ENCODE measurements at regions not wholly inside any gene's neighbourhood (a gene's known extent, or its start where the extent isn't known, plus 50 kb on each side); places are given as distances from the start of the nearest gene placed in this dataset.
A peak's percentile ranks its signal among the peaks of the same experiment; 100 is the strongest.
"Not testable (repeated sequence)": the region's sequence is repeated elsewhere in the genome, so short reads cannot be mapped to it uniquely, and the experiment has no call there.

DNA sequence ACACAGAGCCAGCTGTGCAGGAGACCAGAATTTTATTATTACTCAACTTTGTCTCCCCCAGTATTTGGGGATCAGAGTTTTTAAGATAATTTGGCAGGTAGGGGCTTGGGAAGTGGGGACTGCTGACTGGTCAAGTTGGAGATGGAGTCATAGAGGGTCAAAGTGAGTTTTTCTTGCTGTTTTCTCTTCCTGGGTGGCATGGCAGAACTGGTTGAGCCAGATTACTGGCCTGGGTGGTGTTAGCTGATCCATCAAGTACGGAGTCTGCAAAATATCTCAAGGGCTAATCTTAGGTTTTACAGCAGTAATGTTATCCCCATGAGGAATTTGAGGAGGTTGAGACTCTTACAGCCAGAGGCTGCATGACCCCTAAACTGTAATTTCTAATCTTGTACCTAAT lies 153.5 kb downstream of the OR4C45 start:
- TF ChIP-seq, protein P1, sequence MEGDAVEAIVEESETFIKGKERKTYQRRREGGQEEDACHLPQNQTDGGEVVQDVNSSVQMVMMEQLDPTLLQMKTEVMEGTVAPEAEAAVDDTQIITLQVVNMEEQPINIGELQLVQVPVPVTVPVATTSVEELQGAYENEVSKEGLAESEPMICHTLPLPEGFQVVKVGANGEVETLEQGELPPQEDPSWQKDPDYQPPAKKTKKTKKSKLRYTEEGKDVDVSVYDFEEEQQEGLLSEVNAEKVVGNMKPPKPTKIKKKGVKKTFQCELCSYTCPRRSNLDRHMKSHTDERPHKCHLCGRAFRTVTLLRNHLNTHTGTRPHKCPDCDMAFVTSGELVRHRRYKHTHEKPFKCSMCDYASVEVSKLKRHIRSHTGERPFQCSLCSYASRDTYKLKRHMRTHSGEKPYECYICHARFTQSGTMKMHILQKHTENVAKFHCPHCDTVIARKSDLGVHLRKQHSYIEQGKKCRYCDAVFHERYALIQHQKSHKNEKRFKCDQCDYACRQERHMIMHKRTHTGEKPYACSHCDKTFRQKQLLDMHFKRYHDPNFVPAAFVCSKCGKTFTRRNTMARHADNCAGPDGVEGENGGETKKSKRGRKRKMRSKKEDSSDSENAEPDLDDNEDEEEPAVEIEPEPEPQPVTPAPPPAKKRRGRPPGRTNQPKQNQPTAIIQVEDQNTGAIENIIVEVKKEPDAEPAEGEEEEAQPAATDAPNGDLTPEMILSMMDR (IDR thresholded peaks at IDR 0.05; ENCODE audit: low read depth, low read length), result no peak
- DNase-seq (ENCODE audit: low read depth in 2 of 2), result no peak
- no peak overlapping the region for H3K4me3 ChIP-seq (replicated peaks in 1 of 2; ENCODE audit: low read depth in 2 of 2, low read length in 2 of 2)

DNA sequence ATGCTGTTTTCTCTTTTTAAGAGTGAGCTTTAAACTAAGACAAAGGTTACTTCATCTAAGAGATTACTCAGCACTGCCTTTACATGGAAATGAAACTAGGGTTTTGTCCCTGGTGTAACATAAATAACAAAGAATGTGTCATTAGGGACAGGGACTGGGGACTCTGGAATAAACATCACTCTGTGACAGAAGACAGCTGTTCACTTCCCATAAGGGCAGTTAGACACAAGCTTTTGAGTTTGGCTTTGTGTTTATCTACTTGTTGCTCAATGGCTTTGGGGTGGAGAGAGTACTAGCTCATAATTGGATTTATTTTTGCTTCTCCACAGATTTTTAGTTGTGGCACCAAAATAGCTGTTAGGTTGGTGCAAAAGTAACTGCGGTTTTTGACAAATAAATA lies 154.5 kb downstream of the OR4C45 start:
- TF ChIP-seq, protein P1 (IDR thresholded peaks at IDR 0.05; ENCODE audit: low read depth, low read length), result no peak
- DNase-seq (ENCODE audit: low read depth in 2 of 2), result peak in 1 of 2 donors; percentile 2
- no peak overlapping the region for H3K4me3 ChIP-seq (replicated peaks in 1 of 2; ENCODE audit: low read depth in 2 of 2, low read length in 2 of 2)

DNA sequence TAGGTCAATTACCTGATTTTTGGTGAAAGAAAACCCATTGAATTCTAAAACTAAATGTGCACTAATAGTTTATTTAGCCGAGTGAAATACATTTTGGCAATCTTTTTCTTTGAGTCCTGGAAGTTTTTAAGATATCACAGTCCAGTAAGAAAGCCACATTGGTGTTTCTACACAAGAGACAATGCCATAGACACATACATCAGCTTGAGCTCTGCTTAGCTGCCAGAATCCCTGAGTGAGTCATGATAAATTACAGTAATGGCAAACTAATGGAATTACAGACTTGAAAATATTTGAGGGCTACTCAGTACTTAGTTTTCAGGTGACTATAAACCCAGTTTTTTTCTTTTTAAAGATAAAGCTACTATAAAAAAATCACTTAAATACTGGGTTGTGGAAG lies 155.4 kb downstream of the OR4C45 start:
- no peak for DNase-seq (ENCODE audit: low read depth in 2 of 2)
- TF ChIP-seq, protein P1 (IDR thresholded peaks at IDR 0.05; ENCODE audit: low read depth, low read length), result no peak
- H3K4me3 ChIP-seq (replicated peaks in 1 of 2; ENCODE audit: low read depth in 2 of 2, low read length in 2 of 2), result no peak overlapping the region

DNA sequence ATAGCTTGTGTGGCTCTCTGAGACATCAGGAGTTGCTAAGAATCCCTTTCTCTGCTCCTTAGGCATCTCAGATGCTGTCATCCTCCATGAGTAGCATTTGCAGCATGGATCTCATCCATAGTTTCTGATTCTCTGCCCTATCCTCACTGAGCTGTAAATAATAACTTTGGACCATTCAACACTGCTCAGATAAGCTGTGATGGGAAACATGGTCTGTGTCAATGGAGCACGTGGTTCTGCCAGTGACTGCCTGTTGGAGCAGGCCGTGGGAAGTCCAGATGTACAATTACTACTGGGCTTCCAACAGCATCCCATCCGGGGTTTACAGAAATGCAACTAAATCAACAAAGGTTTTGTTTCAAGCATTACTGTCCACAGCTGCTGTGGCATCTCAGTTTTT lies 160.1 kb downstream of the OR4C45 start:
- H3K4me3 ChIP-seq (replicated peaks in 1 of 2; ENCODE audit: low read depth in 2 of 2, low read length in 2 of 2), result no peak overlapping the region
- TF ChIP-seq, protein P1 (IDR thresholded peaks at IDR 0.05; ENCODE audit: low read depth, low read length), result no peak
- no peak for DNase-seq (ENCODE audit: low read depth in 2 of 2)

DNA sequence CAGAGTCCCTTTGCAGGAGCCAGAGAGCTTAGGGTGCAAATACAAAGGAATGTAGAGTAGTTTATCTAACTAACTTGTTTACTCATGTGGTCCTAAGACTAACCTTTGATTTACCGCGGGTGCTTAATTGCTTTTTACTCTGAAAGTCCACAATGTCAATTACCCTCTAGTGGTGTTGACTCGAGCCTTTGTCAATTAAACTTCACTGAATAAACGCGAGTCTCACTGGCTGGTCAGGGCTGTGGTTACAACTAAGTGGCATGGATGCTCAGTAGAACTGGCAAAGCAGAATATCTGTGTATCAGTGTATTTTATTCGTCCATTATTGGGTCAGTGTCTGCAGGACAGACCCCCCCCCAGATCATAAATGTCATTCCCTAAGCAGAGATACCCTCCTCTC lies 181.7 kb downstream of the OR4C45 start:
- TF ChIP-seq, protein P1 (IDR thresholded peaks at IDR 0.05; ENCODE audit: low read depth, low read length), result no peak
- no peak for DNase-seq (ENCODE audit: low read depth in 2 of 2)
- H3K4me3 ChIP-seq (replicated peaks in 1 of 2; ENCODE audit: low read depth in 2 of 2, low read length in 2 of 2), result no peak overlapping the region

DNA sequence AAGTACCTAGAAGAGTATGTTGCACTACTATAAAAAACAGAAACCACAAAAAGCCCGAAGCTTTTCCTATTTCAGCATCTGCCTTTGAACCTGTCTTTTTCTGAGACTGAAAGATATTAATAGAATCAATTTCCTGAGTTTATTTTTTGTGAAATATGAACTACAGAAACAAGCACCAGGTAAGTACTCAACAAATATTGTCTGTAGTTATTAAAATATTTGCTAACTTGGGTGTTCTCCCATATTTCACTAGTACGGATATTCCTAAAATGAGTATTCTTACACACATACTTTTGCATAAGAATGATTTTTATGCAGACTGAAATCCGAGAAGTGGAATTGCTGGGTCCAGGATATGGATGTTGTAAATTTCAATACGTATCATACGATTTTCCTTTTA lies 188.0 kb downstream of the OR4C45 start:
- DNase-seq (ENCODE audit: low read depth in 2 of 2), result no peak
- TF ChIP-seq, protein P1 (IDR thresholded peaks at IDR 0.05; ENCODE audit: low read depth, low read length), result no peak
- H3K4me3 ChIP-seq (replicated peaks in 1 of 2; ENCODE audit: low read depth in 2 of 2, low read length in 2 of 2), result no peak overlapping the region

DNA sequence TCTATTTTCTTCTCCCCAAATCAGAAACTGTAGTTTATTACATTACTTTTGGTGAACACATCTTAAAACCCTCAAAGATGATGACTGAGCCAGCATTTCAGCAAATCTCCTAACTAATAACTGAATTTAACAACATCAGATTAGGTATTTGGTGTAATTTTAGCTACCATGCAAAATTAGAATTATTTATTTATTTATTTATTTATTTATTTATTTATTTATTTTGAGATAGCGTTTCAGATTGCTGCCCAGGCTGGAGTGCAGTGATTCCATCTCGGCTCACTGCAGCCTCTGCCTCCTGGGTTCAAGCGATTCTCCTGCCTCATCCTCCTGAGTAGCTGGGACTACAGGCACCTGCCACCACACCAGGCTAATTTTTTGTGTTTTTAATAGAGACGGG lies 205.7 kb downstream of the OR4C45 start:
- not testable (repeated sequence) for DNase-seq (ENCODE audit: low read depth in 2 of 2)

More for the DNA sequence above, 205.7 kb downstream of the OR4C45 start:
- H3K4me3 ChIP-seq (replicated peaks in 1 of 2; ENCODE audit: low read depth in 2 of 2, low read length in 2 of 2), result not testable (repeated sequence)

Measured in cardiac fibroblast (primary cell).